HG03196 (cell line): ENCODE measurements at regions not wholly inside any gene's neighbourhood (a gene's known extent, or its start where the extent isn't known, plus 50 kb on each side); places are given as distances from the start of the nearest gene placed in this dataset.

Experiments used
- ATAC-seq: cut with Tn5 transposase; IDR thresholded peaks from one replicate; pipeline ENCODE4 v1.9.1; 2021; ENCODE audit not compliant: unreplicated experiment

- ATAC-seq: no peak
Observed at GRCh38 chr2:45074713-45075112, 65.5 kb upstream of the SIX2 start.

DNA sequence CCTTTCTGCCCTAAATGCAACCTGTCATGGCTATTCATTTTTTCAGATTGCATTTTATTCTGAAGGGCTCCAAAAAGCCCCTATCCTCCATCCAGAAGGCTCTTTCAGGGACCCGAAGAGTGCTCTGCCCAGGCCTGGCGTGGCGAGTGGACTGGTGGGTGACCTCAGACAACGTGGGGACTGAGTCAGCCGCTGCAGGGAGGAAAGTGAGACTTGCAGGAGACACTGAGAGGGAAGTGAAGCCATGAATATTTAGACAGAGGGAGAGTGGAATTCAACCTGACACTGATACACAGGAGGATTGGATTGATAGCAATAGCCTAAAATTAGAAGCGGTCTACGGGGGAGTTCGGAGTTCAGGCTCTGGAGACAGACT, 63.6 kb upstream of the SIX2 start:
- ATAC-seq: no peak

- no peak for ATAC-seq
Observed at GRCh38 chr2:45072064-45072861, 63.0 kb upstream of the SIX2 start.

DNA sequence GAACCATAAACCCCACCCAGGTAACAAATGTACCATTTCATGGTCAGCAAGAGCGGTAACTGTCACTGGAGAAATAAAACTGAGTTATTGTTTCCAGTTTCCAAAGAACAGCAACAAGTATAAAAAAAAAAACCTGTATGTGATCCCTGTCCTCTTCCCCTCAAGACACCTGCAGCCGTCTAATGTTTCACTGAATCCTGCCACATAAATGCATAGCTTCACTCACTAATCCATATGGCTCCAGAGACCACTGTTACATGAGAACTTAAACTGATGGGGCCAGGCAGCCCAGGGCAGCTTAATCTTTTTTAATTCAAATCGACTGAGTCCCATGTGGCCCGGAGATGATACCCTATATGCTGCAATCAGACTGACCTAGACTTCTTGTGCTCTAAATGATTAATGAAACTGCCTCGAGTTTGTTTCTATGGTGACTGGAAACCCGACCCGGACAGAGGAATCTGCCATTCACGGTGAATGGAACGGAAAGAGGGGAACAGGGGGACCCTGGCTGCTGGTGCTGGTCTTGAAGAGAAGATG, 60.9 kb upstream of the SIX2 start:
- ATAC-seq: no peak

- ATAC-seq: no peak
Observed at GRCh38 chr2:45069684-45070083, 60.4 kb upstream of the SIX2 start.

DNA sequence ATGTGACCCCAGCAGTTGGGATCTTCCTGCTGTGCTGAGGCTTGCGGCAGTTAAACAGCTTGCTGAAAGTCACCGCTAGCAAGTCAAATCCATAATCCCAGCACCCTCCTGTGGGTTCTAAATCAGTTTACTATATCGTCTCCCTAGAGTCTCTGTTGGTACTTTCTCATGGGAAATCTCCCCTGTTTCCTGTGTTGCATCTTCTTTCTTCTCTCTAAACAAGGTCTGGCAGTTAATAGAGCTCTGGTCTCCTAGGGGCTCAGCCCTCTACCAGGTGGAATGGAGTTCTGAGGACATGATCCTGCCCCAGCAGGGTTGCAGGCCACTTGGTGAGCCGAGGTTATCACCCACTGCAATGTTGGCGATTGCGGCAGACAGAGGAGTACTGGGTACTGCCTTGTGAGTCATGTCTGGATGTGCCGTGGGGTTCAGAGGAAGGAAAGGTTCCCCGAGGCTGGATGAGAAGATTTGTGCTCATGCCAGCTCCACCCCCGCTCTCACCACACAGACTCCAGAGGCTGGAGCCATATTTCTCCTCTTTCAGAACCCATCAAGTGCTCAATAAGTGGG, 59.4 kb upstream of the SIX2 start:
- no peak for ATAC-seq

GRCh38 chr2:45067859-45068570, 58.8 kb upstream of the SIX2 start:
- ATAC-seq: no peak
